MM.1S (cell line): ENCODE measurements at regions not wholly inside any gene's neighbourhood (a gene's known extent, or its start where the extent isn't known, plus 50 kb on each side); places are given as distances from the start of the nearest gene placed in this dataset.

Experiments used
- CTCF ChIP-seq: fragments of 300-600 bp; sonication (generic); IDR thresholded peaks from 2 replicates; pipeline ENCODE4 v1.5.1; 2016; ENCODE audit warnings: antibody characterized with exemption, low read length, mixed read lengths
- EZH2 ChIP-seq: fragments of 300-600 bp; sonication (generic); optimal IDR thresholded peaks from 2 replicates; pipeline ENCODE3; 2017; ENCODE audit warnings: low read depth, mild to moderate bottlenecking, antibody characterized with exemption, low read length, mixed read lengths
- EZH2phosphoT487 ChIP-seq: fragments of 300-600 bp; sonication (generic); IDR thresholded peaks from 2 replicates; pipeline ENCODE4 v1.6.1; 2018; ENCODE audit warnings: antibody characterized with exemption, low read length

- TF ChIP-seq CTCF (no peak), EZH2 (no peak), EZH2phosphoT487 (no peak)
Observed at GRCh38 chr4:129384974-129385373, 289.0 kb downstream of the C4orf33 start.
